ENCODE measurements at regions not wholly inside any gene's neighbourhood (a gene's known extent, or its start where the extent isn't known, plus 50 kb on each side); places are given as distances from the start of the nearest gene placed in this dataset.

- H4K20me1 ChIP-seq (ENCODE audit: insufficient read depth, low read length) = no peaks in the 10 kb centered on the region
- no peaks in the 10 kb centered on the region for H3K36me3 ChIP-seq (ENCODE audit: insufficient read depth, low read length)
- no peak for DNase-seq (ENCODE audit: low spot score)
- intact Hi-C loops (cut with micrococcal nuclease; ENCODE audit: unreplicated experiment) = no loop called here
- POLR2A ChIA-PET = interaction anchor here (0.7 kb wide), 1 partner anchor 18 kb away, joined by 3 read pairs; no protein-coding TSS in a partner anchor
- CTCF ChIA-PET (ENCODE audit: unreplicated experiment) = no interaction called here
- H3K4me2 ChIP-seq (ENCODE audit: low read length) = no peak overlapping the region
- H3K4me3 ChIP-seq (ENCODE audit: low read depth, low read length, poor library complexity, severe bottlenecking) = no peak overlapping the region
- no peak overlapping the region for H2AFZ ChIP-seq (ENCODE audit: low read length)
- H3K9me2 ChIP-seq (ENCODE audit: insufficient read depth, low read length) = no peaks in the 10 kb centered on the region
- no TSS peak for BruUV-seq (replicated peaks)
- no peak for TF ChIP-seq EZH2phosphoT487 (IDR thresholded peaks at IDR 0.05; ENCODE audit: borderline replicate concordance, low read depth, low read length)
- TF ChIP-seq CTCF (conservative IDR thresholded peaks at IDR 0.05; ENCODE audit: low read length) = no peak
- H3K27ac ChIP-seq (ENCODE audit: low read depth, low read length, poor library complexity, severe bottlenecking) = no peak overlapping the region
- no peaks in the 10 kb centered on the region for H3K79me2 ChIP-seq (ENCODE audit: insufficient read depth, low read depth, low read length)
- no peaks in the 10 kb centered on the region for H3K9me3 ChIP-seq (ENCODE audit: low read length)
- H3K4me1 ChIP-seq (ENCODE audit: insufficient read depth, low read length, poor library complexity, severe bottlenecking) = no peaks in the 10 kb centered on the region
These were observed 583.4 kb upstream of the PSMD7 start for GRCh38 chr16:73713251-73713650.

- Histone ChIP-seq H2AFZ (ENCODE audit: low read length) (no peak overlapping the region), H3K9me2 (ENCODE audit: insufficient read depth, low read length) (no peaks in the 10 kb centered on the region), H3K4me2 (ENCODE audit: low read length) (no peak overlapping the region), H3K36me3 (ENCODE audit: insufficient read depth, low read length) (no peaks in the 10 kb centered on the region), H4K20me1 (ENCODE audit: insufficient read depth, low read length) (no peaks in the 10 kb centered on the region), H3K9me3 (ENCODE audit: low read length) (no peaks in the 10 kb centered on the region), H3K79me2 (ENCODE audit: insufficient read depth, low read depth, low read length) (no peaks in the 10 kb centered on the region), H3K27ac (ENCODE audit: low read depth, low read length, poor library complexity, severe bottlenecking) (no peak overlapping the region), H3K4me1 (ENCODE audit: insufficient read depth, low read length, poor library complexity, severe bottlenecking) (no peaks in the 10 kb centered on the region), H3K4me3 (ENCODE audit: low read depth, low read length, poor library complexity, severe bottlenecking) (no peak overlapping the region)
- DNase-seq (ENCODE audit: low spot score) = no peak
- CTCF ChIA-PET (ENCODE audit: unreplicated experiment) = no interaction called here
- POLR2A ChIA-PET = no interaction called here
- TF ChIP-seq EZH2phosphoT487 (IDR thresholded peaks at IDR 0.05; ENCODE audit: borderline replicate concordance, low read depth, low read length) (no peak), CTCF (conservative IDR thresholded peaks at IDR 0.05; ENCODE audit: low read length) (no peak)
- BruUV-seq (replicated peaks) = no TSS peak
- intact Hi-C loops (cut with micrococcal nuclease; ENCODE audit: unreplicated experiment) = no loop called here
These were observed 585.1 kb upstream of the PSMD7 start for GRCh38 chr16:73711406-73712080.

- no TSS peak for BruUV-seq (replicated peaks)
These were observed 586.1 kb upstream of the PSMD7 start for GRCh38 chr16:73710526-73710925.

More at GRCh38 chr16:73710526-73710925, 586.1 kb upstream of the PSMD7 start:
- H3K4me2 ChIP-seq (ENCODE audit: low read length) = no peak overlapping the region
- no peaks in the 10 kb centered on the region for H3K36me3 ChIP-seq (ENCODE audit: insufficient read depth, low read length)
- no peak overlapping the region for H2AFZ ChIP-seq (ENCODE audit: low read length)
- H3K27ac ChIP-seq (ENCODE audit: low read depth, low read length, poor library complexity, severe bottlenecking) = no peak overlapping the region
- TF ChIP-seq EZH2phosphoT487 (IDR thresholded peaks at IDR 0.05; ENCODE audit: borderline replicate concordance, low read depth, low read length) = no peak
- no peaks in the 10 kb centered on the region for H3K9me2 ChIP-seq (ENCODE audit: insufficient read depth, low read length)
- H4K20me1 ChIP-seq (ENCODE audit: insufficient read depth, low read length) = no peaks in the 10 kb centered on the region
- no peaks in the 10 kb centered on the region for H3K79me2 ChIP-seq (ENCODE audit: insufficient read depth, low read depth, low read length)
- H3K9me3 ChIP-seq (ENCODE audit: low read length) = no peaks in the 10 kb centered on the region
- ChIA-PET CTCF (ENCODE audit: unreplicated experiment) (no interaction called here), POLR2A (no interaction called here)
- no peak overlapping the region for H3K4me3 ChIP-seq (ENCODE audit: low read depth, low read length, poor library complexity, severe bottlenecking)
- no peak for DNase-seq (ENCODE audit: low spot score)
- H3K4me1 ChIP-seq (ENCODE audit: insufficient read depth, low read length, poor library complexity, severe bottlenecking) = no peaks in the 10 kb centered on the region
- intact Hi-C loops (cut with micrococcal nuclease; ENCODE audit: unreplicated experiment) = no loop called here

Measured in OCI-LY7 (cell line).